ENCODE measurements at regions not wholly inside any gene's neighbourhood (a gene's known extent, or its start where the extent isn't known, plus 50 kb on each side); places are given as distances from the start of the nearest gene placed in this dataset.

DNA sequence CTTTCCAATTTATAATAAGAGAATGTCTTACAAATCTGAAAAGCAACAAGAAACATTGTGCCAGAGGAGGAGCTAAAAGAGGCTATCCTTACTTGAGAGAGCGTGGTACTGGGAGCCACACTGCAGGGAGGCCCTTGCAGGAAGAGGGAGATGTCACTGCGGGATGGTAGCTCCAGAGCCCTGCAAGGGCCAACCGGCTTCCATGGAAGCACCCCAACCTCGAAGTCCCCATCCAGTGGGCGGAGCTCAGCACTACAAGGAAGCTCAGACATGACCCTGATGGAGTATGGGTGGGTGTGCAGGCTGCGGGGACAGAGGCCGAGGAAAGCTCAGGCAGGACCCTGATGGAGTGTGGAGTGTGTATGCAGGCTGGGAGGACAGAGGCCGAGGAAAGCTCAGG, 57.8 kb upstream of the RPS6KA2 start:
- TF ChIP-seq, protein P1, sequence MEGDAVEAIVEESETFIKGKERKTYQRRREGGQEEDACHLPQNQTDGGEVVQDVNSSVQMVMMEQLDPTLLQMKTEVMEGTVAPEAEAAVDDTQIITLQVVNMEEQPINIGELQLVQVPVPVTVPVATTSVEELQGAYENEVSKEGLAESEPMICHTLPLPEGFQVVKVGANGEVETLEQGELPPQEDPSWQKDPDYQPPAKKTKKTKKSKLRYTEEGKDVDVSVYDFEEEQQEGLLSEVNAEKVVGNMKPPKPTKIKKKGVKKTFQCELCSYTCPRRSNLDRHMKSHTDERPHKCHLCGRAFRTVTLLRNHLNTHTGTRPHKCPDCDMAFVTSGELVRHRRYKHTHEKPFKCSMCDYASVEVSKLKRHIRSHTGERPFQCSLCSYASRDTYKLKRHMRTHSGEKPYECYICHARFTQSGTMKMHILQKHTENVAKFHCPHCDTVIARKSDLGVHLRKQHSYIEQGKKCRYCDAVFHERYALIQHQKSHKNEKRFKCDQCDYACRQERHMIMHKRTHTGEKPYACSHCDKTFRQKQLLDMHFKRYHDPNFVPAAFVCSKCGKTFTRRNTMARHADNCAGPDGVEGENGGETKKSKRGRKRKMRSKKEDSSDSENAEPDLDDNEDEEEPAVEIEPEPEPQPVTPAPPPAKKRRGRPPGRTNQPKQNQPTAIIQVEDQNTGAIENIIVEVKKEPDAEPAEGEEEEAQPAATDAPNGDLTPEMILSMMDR (IDR thresholded peaks at IDR 0.05) = no peak
- no peak for TF ChIP-seq POLR2A (IDR thresholded peaks at IDR 0.05)
